GM19238 (cell line): ENCODE measurements at regions not wholly inside any gene's neighbourhood (a gene's known extent, or its start where the extent isn't known, plus 50 kb on each side); places are given as distances from the start of the nearest gene placed in this dataset.
"Not testable (repeated sequence)": the region's sequence is repeated elsewhere in the genome, so short reads cannot be mapped to it uniquely, and the experiment has no call there.

Experiments
- DNase-seq: peaks from one replicate; pipeline ENCODE4 v3.0.0; 2011; ENCODE audit warnings: low spot score; ENCODE audit not compliant: insufficient read length

- DNase-seq: no peak
Measured at GRCh38 chr9:85081963-85082362, 412.4 kb downstream of the NTRK2 start.

GRCh38 chr9:85079349-85079748, 409.8 kb downstream of the NTRK2 start:
- DNase-seq: no peak

GRCh38 chr9:85077944-85078343, 408.4 kb downstream of the NTRK2 start:
- DNase-seq: no peak

GRCh38 chr9:85077146-85077545, 407.6 kb downstream of the NTRK2 start:
- DNase-seq: not testable (repeated sequence)
